Neural progenitor cell (in vitro differentiated cells): ENCODE measurements at regions not wholly inside any gene's neighbourhood (a gene's known extent, or its start where the extent isn't known, plus 50 kb on each side); places are given as distances from the start of the nearest gene placed in this dataset.

Source experiments
- EZH2 ChIP-seq: fragments of 200-600 bp; sonication (generic); IDR thresholded peaks from 2 replicates; pipeline ENCODE4 v1.6.1; 2017; ENCODE audit warnings: antibody characterized with exemption, mild to moderate bottlenecking, moderate library complexity
- EZH2phosphoT487 ChIP-seq: fragments of 200-600 bp; sonication (generic); IDR thresholded peaks from 2 replicates; pipeline ENCODE4 v1.6.1; 2017; ENCODE audit warnings: antibody characterized with exemption
- TF ChIP-seq, protein P1 (sequence below): fragments of 200-600 bp; sonication (generic); IDR thresholded peaks from 2 replicates; pipeline ENCODE4 v1.5.1; 2017; ENCODE audit warnings: antibody characterized with exemption, mild to moderate bottlenecking

DNA sequence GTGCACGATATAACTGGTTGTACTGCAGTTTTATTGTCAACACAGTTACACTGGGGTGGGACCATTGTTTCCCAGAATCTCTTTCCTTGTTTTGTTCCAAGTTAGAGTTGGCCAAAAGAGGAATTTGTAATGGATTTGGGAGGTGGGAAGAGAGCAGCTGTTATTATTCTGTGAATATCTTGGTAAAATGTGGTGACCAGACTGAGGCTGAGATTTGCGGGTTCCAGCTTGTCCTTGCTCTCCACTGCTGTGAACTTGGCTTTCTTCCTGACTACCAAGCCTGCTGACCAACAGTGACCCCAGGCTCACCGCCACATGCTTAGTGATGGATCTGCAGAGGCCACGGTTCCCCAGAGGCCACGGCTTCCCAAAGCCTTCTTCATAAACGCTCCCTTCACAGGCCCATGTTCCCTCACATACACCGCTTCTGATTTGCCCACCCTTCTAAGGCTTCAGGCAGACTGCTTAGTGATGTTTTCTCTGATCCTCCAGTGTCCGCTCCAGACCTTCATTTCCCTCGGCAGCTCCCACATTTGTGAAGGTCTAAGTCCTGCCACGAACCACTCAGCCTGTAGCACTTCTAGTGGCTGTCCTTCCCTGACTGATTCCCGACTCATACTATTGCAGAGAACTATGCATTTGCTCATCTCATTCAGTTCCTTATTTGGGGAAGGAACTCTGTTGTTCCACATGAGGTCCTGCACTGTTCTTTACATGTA lies 525.5 kb upstream of the RGMA start:
- TF ChIP-seq, protein P1, sequence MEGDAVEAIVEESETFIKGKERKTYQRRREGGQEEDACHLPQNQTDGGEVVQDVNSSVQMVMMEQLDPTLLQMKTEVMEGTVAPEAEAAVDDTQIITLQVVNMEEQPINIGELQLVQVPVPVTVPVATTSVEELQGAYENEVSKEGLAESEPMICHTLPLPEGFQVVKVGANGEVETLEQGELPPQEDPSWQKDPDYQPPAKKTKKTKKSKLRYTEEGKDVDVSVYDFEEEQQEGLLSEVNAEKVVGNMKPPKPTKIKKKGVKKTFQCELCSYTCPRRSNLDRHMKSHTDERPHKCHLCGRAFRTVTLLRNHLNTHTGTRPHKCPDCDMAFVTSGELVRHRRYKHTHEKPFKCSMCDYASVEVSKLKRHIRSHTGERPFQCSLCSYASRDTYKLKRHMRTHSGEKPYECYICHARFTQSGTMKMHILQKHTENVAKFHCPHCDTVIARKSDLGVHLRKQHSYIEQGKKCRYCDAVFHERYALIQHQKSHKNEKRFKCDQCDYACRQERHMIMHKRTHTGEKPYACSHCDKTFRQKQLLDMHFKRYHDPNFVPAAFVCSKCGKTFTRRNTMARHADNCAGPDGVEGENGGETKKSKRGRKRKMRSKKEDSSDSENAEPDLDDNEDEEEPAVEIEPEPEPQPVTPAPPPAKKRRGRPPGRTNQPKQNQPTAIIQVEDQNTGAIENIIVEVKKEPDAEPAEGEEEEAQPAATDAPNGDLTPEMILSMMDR = no peak
- TF ChIP-seq EZH2 = no peak
- TF ChIP-seq EZH2phosphoT487 = no peak
